Neural crest cell (in vitro differentiated cells): ENCODE measurements at regions not wholly inside any gene's neighbourhood (a gene's known extent, or its start where the extent isn't known, plus 50 kb on each side); places are given as distances from the start of the nearest gene placed in this dataset.

Source experiments
- DNase-seq: peaks from one replicate; pipeline ENCODE4 v3.0.0; 2021; ENCODE audit warnings: low read depth, mixed read lengths, low spot score
- H3K27ac Mint-ChIP-seq: one replicate; pipeline ENCODE4 v1.8.0; 2021; ENCODE audit warnings: mild to moderate bottlenecking, mixed read lengths; ENCODE audit not compliant: unreplicated experiment
- H3K27me3 Mint-ChIP-seq: 2 replicates; pipeline ENCODE4 v1.8.0; 2021; ENCODE audit warnings: low read depth, mild to moderate bottlenecking, mixed read lengths
- H3K36me3 Mint-ChIP-seq: 2 replicates; pipeline ENCODE4 v1.8.0; 2021; ENCODE audit warnings: low read depth, mild to moderate bottlenecking, mixed read lengths
- H3K4me1 Mint-ChIP-seq: 2 replicates; pipeline ENCODE4 v1.8.0; 2021; ENCODE audit warnings: mixed read lengths
- H3K4me3 Mint-ChIP-seq: one replicate; pipeline ENCODE4 v1.8.0; 2021; ENCODE audit warnings: mild to moderate bottlenecking, mixed read lengths
- H3K9me3 Mint-ChIP-seq: 2 replicates; pipeline ENCODE4 v1.8.0; 2021; ENCODE audit warnings: mixed read lengths
- CTCF ChIP-seq: fragments of 200-600 bp; sonication (generic); conservative IDR thresholded peaks from 2 replicates; pipeline ENCODE4 v1.5.0; 2021; ENCODE audit warnings: antibody characterized with exemption, mild to moderate bottlenecking

- H3K4me1 Mint-ChIP-seq, result peaks cover 34% of the 10 kb centered on the region
- no peak overlapping the region for H3K4me3 Mint-ChIP-seq
- H3K9me3 Mint-ChIP-seq, result no peaks in the 10 kb centered on the region
- DNase-seq, result no peak
- no peak overlapping the region for H3K27ac Mint-ChIP-seq
- H3K36me3 Mint-ChIP-seq, result no peaks in the 10 kb centered on the region
- TF ChIP-seq CTCF, result no peak
- no peaks in the 10 kb centered on the region for H3K27me3 Mint-ChIP-seq
Measured at GRCh38 chr4:83192634-83193033, 78.1 kb upstream of the PLAC8 start.

GRCh38 chr4:83191026-83191425 lies 76.5 kb upstream of the PLAC8 start:
- Mint-ChIP-seq H3K4me1 (peaks cover 34% of the 10 kb centered on the region), H3K9me3 (no peaks in the 10 kb centered on the region), H3K27me3 (no peaks in the 10 kb centered on the region), H3K27ac (no peak overlapping the region), H3K4me3 (no peak overlapping the region), H3K36me3 (no peaks in the 10 kb centered on the region)
- DNase-seq, result no peak
- no peak for TF ChIP-seq CTCF

- peak overlapping the region; percentile 57 for H3K27ac Mint-ChIP-seq
- peak; percentile 27 for TF ChIP-seq CTCF
- DNase-seq, result no peak
- H3K4me3 Mint-ChIP-seq, result no peak overlapping the region
- H3K27me3 Mint-ChIP-seq, result no peaks in the 10 kb centered on the region
- H3K9me3 Mint-ChIP-seq, result no peaks in the 10 kb centered on the region
- no peaks in the 10 kb centered on the region for H3K36me3 Mint-ChIP-seq
- peaks cover 34% of the 10 kb centered on the region for H3K4me1 Mint-ChIP-seq
Measured at GRCh38 chr4:83189631-83190136, 75.2 kb upstream of the PLAC8 start.

- TF ChIP-seq CTCF, result no peak
- no peak for DNase-seq
- H3K27ac Mint-ChIP-seq, result no peak overlapping the region
- H3K36me3 Mint-ChIP-seq, result peaks cover 7% of the 10 kb centered on the region
- no peaks in the 10 kb centered on the region for H3K27me3 Mint-ChIP-seq
- no peak overlapping the region for H3K4me3 Mint-ChIP-seq
- peaks cover 3% of the 10 kb centered on the region for H3K9me3 Mint-ChIP-seq
- peaks cover 11% of the 10 kb centered on the region for H3K4me1 Mint-ChIP-seq
Measured at GRCh38 chr4:83180431-83180968, 66.0 kb upstream of the PLAC8 start.

GRCh38 chr4:83179205-83179604 lies 64.7 kb upstream of the PLAC8 start:
- no peak for TF ChIP-seq CTCF
- Mint-ChIP-seq H3K27me3 (no peaks in the 10 kb centered on the region), H3K27ac (no peak overlapping the region), H3K4me1 (peaks cover 10% of the 10 kb centered on the region), H3K4me3 (no peak overlapping the region), H3K36me3 (peaks cover 7% of the 10 kb centered on the region), H3K9me3 (peaks cover 3% of the 10 kb centered on the region)
- no peak for DNase-seq
